Right atrium auricular region (tissue), 2 donors: ENCODE measurements at regions not wholly inside any gene's neighbourhood (a gene's known extent, or its start where the extent isn't known, plus 50 kb on each side); places are given as distances from the start of the nearest gene placed in this dataset.

Experiments
- DNase-seq: peaks from one replicate; pipeline ENCODE4 v3.0.0-alpha.2; 2019; ENCODE audit warnings: low spot score
- H3K27ac ChIP-seq, 2 donors: fragments of 200-600 bp; sonication (generic); 1 replicate in 1 of 2; 2 replicates in 1 of 2; pipeline ENCODE4 v1.5.1; 2016 to 2019
- H3K27me3 ChIP-seq, 2 donors: fragments of 200-600 bp; sonication (generic); one replicate each; pipeline versions ENCODE4 v1.5.1 to v1.6.0; 2017 to 2019
- H3K36me3 ChIP-seq: fragments of 200-600 bp; sonication (generic); one replicate; pipeline ENCODE4 v1.5.1; 2016
- H3K4me1 ChIP-seq, 2 donors: fragments of 200-600 bp; sonication (generic); one replicate each; pipeline versions ENCODE4 v1.5.1 to v1.6.0; 2017 to 2019
- H3K4me3 ChIP-seq, 2 donors: fragments of 200-600 bp; sonication (generic); 1 replicate in 1 of 2; 2 replicates in 1 of 2; pipeline ENCODE4 v1.5.1; 2017 to 2019; ENCODE audit warnings: mild to moderate bottlenecking in 1 of 2, moderate library complexity in 1 of 2
- H3K9me3 ChIP-seq, 2 donors: fragments of 200-600 bp; sonication (generic); one replicate each; pipeline ENCODE4 v1.5.1; 2019
- TF ChIP-seq, protein P1 (sequence below), 2 donors: fragments of 200-600 bp; sonication (generic); IDR thresholded peaks; one replicate each; pipeline ENCODE4 v1.5.1; 2019; ENCODE audit warnings: antibody characterized with exemption in 2 of 2

DNA sequence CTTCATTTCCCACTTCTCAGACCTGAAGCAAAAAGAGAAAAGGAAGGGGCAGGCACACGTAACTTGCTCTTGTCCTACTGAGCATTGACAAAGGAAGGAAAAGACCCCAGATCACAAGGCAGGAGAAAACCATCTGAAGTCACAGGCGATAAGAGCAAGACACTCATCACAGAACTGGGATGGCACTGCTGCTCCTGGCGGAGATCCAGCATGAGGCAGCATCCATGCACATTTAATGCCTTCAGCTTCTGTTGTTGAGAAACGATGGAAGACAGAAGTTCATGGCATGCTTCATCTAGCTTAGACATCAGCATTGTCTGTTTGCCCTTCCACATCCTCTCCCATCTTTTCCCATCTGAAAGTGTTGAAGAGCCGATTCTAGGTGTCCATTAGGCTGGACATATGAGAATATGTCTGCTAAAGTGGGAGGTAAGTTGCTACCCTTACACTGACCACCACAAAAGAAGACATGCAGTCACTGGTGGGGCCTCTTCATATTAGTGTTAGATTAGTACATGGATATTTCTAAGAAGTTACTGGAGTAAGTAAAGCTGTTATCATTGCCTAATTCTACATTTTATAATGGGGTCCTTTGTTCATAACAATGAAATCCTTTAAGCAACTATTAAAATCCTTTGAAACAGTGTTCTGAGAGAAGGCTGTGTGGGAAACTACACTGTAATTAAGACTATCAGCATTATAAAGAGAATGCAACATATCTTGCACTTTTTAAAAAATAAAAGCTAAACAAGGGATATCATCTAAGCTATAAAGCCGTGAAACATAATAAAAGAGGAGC lies 618.5 kb downstream of the C6orf118 start:
- Histone ChIP-seq H3K27me3 (no peaks in the 10 kb centered on the region), H3K4me3 (no peak overlapping the region), H3K9me3 (no peaks in the 10 kb centered on the region), H3K36me3 (no peaks in the 10 kb centered on the region), H3K27ac (no peak overlapping the region), H3K4me1 (no peaks in the 10 kb centered on the region)
- TF ChIP-seq, protein P1, sequence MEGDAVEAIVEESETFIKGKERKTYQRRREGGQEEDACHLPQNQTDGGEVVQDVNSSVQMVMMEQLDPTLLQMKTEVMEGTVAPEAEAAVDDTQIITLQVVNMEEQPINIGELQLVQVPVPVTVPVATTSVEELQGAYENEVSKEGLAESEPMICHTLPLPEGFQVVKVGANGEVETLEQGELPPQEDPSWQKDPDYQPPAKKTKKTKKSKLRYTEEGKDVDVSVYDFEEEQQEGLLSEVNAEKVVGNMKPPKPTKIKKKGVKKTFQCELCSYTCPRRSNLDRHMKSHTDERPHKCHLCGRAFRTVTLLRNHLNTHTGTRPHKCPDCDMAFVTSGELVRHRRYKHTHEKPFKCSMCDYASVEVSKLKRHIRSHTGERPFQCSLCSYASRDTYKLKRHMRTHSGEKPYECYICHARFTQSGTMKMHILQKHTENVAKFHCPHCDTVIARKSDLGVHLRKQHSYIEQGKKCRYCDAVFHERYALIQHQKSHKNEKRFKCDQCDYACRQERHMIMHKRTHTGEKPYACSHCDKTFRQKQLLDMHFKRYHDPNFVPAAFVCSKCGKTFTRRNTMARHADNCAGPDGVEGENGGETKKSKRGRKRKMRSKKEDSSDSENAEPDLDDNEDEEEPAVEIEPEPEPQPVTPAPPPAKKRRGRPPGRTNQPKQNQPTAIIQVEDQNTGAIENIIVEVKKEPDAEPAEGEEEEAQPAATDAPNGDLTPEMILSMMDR (IDR thresholded peaks at IDR 0.05), result no peak
- DNase-seq, result no peak

DNA sequence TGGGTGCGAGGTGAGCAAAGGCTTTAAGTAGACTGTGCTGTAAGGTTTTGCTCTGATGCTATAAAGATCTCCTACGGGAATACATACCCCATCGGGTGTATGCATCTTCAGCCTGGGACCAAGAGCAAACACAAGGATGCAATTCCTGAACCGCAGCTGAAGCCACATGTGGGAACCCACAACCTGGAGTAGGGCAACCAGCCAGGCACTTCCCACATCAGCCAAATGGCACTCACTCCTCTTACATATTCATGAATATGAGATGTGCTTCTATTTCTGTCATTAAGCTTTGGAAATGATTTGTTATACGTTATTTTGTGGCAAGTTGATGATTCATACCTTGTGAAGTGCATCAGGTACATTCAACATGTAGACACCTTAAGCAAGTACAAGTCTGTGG lies 619.2 kb downstream of the C6orf118 start:
- no peak for DNase-seq
- no peaks in the 10 kb centered on the region for H3K27me3 ChIP-seq
- H3K9me3 ChIP-seq, result no peaks in the 10 kb centered on the region
- H3K27ac ChIP-seq, result no peak overlapping the region
- no peaks in the 10 kb centered on the region for H3K36me3 ChIP-seq
- H3K4me1 ChIP-seq, result no peaks in the 10 kb centered on the region
- H3K4me3 ChIP-seq, result no peak overlapping the region
- TF ChIP-seq, protein P1 (IDR thresholded peaks at IDR 0.05), result no peak

DNA sequence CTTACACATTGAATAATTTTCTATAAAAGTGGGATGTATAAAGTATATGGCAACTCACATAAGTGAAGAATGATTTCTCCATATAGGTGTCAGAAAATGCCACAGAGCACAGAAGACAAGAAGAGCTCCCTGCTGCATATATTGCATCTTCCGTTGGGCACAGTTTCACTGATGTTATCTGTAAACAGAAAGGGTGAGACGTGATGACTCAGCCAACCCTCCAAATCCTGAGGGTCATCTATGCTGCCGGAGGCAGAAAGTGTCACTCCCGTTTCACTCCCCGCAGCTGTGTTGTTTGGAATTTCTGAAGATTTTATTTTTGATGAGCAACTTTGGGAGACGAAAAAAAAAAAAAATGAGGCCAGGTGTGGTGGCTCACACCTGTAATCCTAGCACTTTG lies 644.1 kb downstream of the C6orf118 start:
- Histone ChIP-seq H3K4me1 (no peaks in the 10 kb centered on the region), H3K27ac (no peak overlapping the region)
- TF ChIP-seq, protein P1 (IDR thresholded peaks at IDR 0.05), result no peak

DNA sequence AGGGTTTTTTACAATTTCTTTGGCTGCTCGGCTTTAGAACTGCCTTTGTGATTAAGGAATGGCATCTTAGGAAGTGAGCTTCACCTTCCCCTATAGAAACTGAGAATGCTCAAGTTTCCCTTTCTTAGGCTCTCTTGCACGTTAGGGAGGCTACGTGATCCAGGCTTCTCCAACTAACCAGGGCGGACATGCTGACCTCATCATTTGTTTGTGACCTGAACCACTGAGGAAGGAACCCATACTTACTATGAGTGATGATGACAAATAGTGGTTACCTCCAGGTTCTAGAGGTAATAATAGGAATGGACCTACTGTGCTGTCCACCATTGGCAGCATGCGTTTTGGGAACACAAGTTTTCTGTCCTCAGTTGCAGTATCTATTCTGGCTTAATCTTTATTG lies 645.8 kb downstream of the C6orf118 start:
- no peak for DNase-seq
- Histone ChIP-seq H3K4me1 (no peaks in the 10 kb centered on the region), H3K27me3 (no peaks in the 10 kb centered on the region)

More for the DNA sequence above, 644.1 kb downstream of the C6orf118 start:
- no peaks in the 10 kb centered on the region for H3K36me3 ChIP-seq
- H3K27me3 ChIP-seq, result no peaks in the 10 kb centered on the region
- DNase-seq, result no peak
- H3K9me3 ChIP-seq, result no peaks in the 10 kb centered on the region
- no peak overlapping the region for H3K4me3 ChIP-seq

DNA sequence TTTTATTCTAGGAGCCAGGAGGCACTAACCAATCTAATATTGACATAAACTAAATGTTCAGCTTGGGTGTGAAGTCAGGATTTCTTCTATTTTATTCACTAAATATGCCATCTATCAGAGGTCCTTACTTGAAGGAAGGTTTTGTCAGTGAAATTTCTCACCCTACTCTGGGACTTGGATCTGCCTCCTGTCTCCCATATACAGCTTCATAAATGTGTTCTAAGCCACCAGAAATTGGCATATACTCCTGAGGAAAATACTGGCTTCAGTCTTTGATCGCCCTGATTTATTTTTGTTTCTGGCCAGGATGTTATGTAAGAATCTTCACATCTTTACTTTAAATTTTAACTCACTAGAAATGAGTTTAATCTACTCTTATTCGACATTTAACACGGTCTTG lies 647.7 kb downstream of the C6orf118 start:
- Histone ChIP-seq H3K4me1 (no peaks in the 10 kb centered on the region), H3K27ac (no peak overlapping the region), H3K9me3 (no peaks in the 10 kb centered on the region), H3K36me3 (no peaks in the 10 kb centered on the region), H3K4me3 (no peak overlapping the region), H3K27me3 (no peaks in the 10 kb centered on the region)
- no peak for DNase-seq
- TF ChIP-seq, protein P1 (IDR thresholded peaks at IDR 0.05), result no peak

More for the DNA sequence above, 645.8 kb downstream of the C6orf118 start:
- H3K27ac ChIP-seq, result no peak overlapping the region
- TF ChIP-seq, protein P1 (IDR thresholded peaks at IDR 0.05), result no peak
- no peaks in the 10 kb centered on the region for H3K36me3 ChIP-seq
- H3K9me3 ChIP-seq, result no peaks in the 10 kb centered on the region
- H3K4me3 ChIP-seq, result no peak overlapping the region

DNA sequence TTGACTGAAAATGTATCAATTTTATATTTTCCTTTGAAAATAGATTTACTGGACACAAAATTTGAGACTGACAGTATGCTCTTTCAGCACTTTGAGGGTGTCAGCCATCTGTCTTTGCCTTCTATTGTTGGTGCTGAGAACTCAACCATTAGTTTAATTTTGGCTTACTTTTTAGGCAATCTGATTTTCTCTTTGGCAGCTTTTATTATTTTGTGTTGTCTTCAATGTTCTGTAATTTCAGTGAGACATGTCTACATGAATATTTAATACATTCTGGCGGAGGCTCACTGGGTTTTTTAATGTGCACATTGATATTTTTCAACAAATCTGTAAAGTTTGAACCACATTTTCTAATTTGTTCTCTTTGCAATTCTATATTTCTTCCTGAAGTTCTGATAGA lies 648.6 kb downstream of the C6orf118 start:
- Histone ChIP-seq H3K4me1 (no peaks in the 10 kb centered on the region), H3K4me3 (no peak overlapping the region), H3K27me3 (no peaks in the 10 kb centered on the region), H3K27ac (no peak overlapping the region), H3K9me3 (no peaks in the 10 kb centered on the region), H3K36me3 (no peaks in the 10 kb centered on the region)
- DNase-seq, result no peak
- TF ChIP-seq, protein P1 (IDR thresholded peaks at IDR 0.05), result no peak
